ENCODE measurements at regions not wholly inside any gene's neighbourhood (a gene's known extent, or its start where the extent isn't known, plus 50 kb on each side); places are given as distances from the start of the nearest gene placed in this dataset.
A peak's percentile ranks its signal among the peaks of the same experiment; 100 is the strongest.

DNA sequence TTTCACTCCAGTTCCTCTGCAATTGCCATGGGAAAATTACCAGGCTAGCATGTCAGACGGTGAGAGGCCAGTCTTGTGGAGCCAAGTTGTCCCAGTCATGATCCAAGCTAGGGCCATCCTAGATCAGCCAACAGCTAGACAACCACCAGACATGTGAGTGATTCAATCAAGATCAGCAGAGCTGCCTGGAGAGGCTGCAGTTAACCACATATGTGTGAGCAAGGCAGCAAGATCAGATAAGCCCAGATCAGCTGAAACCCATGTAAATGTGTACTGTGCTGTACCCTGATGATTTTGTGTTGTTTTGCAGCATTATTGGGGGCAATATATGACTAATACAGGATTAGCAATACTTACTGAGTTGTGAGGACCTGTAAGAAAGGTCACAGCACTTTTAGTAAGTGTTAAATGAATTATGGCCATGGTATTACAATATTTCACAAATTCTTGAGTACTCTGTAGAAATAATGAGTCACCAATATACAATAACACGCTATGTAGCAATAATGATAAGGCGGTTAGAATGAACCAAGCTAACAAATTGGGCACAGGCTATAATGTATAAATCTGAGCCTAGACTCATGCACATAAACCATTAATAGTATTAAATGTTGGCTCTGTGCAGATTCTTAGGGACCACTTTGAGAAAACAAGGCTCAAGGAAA lies 91.4 kb downstream of the SUDS3 start:
- no peak overlapping the region for H3K4me3 Mint-ChIP-seq
- ATAC-seq (peak; percentile 49), DNase-seq (no peak)
- H3K4me1 Mint-ChIP-seq = no peaks in the 10 kb centered on the region
- no peaks in the 10 kb centered on the region for H3K27me3 Mint-ChIP-seq
- H3K36me3 Mint-ChIP-seq (ENCODE audit: low read depth) = no peaks in the 10 kb centered on the region
- no peaks in the 10 kb centered on the region for H3K9me3 Mint-ChIP-seq
- no peak overlapping the region for H3K27ac Mint-ChIP-seq

DNA sequence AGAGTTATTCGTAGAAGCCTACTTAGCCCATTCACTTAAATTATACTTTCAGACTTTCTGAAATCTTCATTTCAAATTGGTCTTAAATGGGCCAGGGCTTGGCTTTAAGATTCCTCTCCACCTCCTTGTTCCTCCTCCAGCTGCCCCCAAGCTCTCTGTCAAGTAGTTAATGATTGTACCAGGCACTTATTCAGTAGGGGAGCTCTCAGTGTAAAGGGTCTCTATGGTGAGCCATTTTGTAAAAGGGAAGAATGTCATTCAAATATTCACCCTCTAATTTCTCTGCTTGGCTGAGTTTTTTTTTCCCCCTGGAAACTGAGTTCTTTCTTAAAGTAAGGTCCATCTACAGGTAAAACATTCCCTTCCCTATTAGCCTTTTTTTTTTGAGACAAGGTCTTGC lies 96.6 kb downstream of the SUDS3 start:
- H3K36me3 Mint-ChIP-seq (ENCODE audit: low read depth) = no peaks in the 10 kb centered on the region

GRCh38 chr12:118480235-118480634 lies 103.9 kb downstream of the SUDS3 start:
- no peaks in the 10 kb centered on the region for H3K36me3 Mint-ChIP-seq (ENCODE audit: low read depth)
- no peaks in the 10 kb centered on the region for H3K9me3 Mint-ChIP-seq
- no peak overlapping the region for H3K27ac Mint-ChIP-seq
- ATAC-seq = no peak
- peaks cover 1% of the 10 kb centered on the region for H3K27me3 Mint-ChIP-seq
- no peaks in the 10 kb centered on the region for H3K4me1 Mint-ChIP-seq
- no peak overlapping the region for H3K4me3 Mint-ChIP-seq
- DNase-seq = no peak

More for the DNA sequence above, 96.6 kb downstream of the SUDS3 start:
- Mint-ChIP-seq H3K4me3 (no peak overlapping the region), H3K4me1 (no peaks in the 10 kb centered on the region), H3K27ac (no peak overlapping the region), H3K9me3 (no peaks in the 10 kb centered on the region), H3K27me3 (peaks cover 1% of the 10 kb centered on the region)
- no peak for ATAC-seq
- DNase-seq = no peak

- H3K4me1 Mint-ChIP-seq = no peaks in the 10 kb centered on the region
- ATAC-seq (no peak), DNase-seq (no peak)
- H3K27ac Mint-ChIP-seq = no peak overlapping the region
- no peaks in the 10 kb centered on the region for H3K9me3 Mint-ChIP-seq
- H3K4me3 Mint-ChIP-seq = no peak overlapping the region
- H3K27me3 Mint-ChIP-seq = peaks cover 6% of the 10 kb centered on the region
- H3K36me3 Mint-ChIP-seq (ENCODE audit: low read depth) = no peaks in the 10 kb centered on the region
Measured at GRCh38 chr12:118488034-118488433, 111.7 kb downstream of the SUDS3 start.

GRCh38 chr12:118493962-118494361 lies 117.6 kb downstream of the SUDS3 start:
- H3K4me3 Mint-ChIP-seq = no peak overlapping the region

DNA sequence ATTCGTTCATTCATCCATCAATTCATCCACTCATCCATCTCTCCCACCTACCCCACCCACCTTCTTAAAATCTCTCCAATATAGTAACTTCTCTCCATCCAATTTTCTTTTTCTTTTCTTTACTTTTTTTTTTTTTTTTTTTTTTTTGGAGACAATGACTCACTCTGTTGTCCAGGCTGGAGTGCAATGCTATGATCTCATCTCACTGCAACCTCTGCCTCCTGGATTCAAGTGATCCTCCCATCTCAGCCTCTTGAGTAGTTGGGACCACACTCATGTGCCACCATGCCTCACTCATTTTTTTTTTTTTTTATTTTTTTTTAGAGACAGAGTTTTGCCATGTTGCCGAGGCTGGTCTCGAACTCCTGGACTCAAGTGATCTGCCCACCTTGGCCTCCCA lies 118.4 kb downstream of the SUDS3 start:
- peaks cover 2% of the 10 kb centered on the region for H3K27me3 Mint-ChIP-seq
- H3K4me1 Mint-ChIP-seq = no peaks in the 10 kb centered on the region
- ATAC-seq = no peak
- no peak overlapping the region for H3K4me3 Mint-ChIP-seq
- no peak for DNase-seq
- H3K36me3 Mint-ChIP-seq (ENCODE audit: low read depth) = no peaks in the 10 kb centered on the region
- H3K9me3 Mint-ChIP-seq = peaks cover 3% of the 10 kb centered on the region
- H3K27ac Mint-ChIP-seq = no peak overlapping the region

More at GRCh38 chr12:118493962-118494361, 117.6 kb downstream of the SUDS3 start:
- H3K36me3 Mint-ChIP-seq (ENCODE audit: low read depth) = no peaks in the 10 kb centered on the region
- no peak for ATAC-seq
- H3K27me3 Mint-ChIP-seq = peaks cover 5% of the 10 kb centered on the region
- no peaks in the 10 kb centered on the region for H3K4me1 Mint-ChIP-seq
- DNase-seq = no peak
- H3K27ac Mint-ChIP-seq = no peak overlapping the region
- H3K9me3 Mint-ChIP-seq = peaks cover 3% of the 10 kb centered on the region

DNA sequence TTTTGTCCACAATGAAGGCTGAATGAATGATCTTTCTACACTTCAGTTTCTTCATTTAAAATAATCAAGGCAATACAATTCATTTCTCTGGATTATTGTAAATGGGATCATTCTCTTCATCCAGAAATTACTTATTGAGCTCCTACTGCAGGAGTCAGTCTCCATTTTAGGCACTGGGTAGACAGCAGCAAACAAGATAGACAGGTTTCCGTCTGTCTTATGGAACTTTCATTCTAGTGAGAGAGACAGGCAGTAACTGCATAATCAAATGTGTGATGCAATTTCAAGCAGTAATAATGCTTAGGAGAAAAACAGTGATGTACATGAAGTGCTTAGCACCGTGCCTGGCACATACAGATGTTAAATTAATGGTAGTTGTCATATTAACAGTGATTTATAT lies 118.9 kb downstream of the SUDS3 start:
- ATAC-seq (no peak), DNase-seq (no peak)
- Mint-ChIP-seq H3K4me3 (no peak overlapping the region), H3K27me3 (peaks cover 2% of the 10 kb centered on the region), H3K4me1 (no peaks in the 10 kb centered on the region), H3K27ac (no peak overlapping the region), H3K9me3 (peaks cover 3% of the 10 kb centered on the region), H3K36me3 (ENCODE audit: low read depth) (no peaks in the 10 kb centered on the region)

GRCh38 chr12:118498171-118498570 lies 121.8 kb downstream of the SUDS3 start:
- DNase-seq (no peak), ATAC-seq (no peak)
- Mint-ChIP-seq H3K27me3 (peaks cover 2% of the 10 kb centered on the region), H3K4me1 (no peaks in the 10 kb centered on the region), H3K9me3 (peaks cover 3% of the 10 kb centered on the region), H3K27ac (no peak overlapping the region), H3K4me3 (no peak overlapping the region), H3K36me3 (ENCODE audit: low read depth) (no peaks in the 10 kb centered on the region)

DNA sequence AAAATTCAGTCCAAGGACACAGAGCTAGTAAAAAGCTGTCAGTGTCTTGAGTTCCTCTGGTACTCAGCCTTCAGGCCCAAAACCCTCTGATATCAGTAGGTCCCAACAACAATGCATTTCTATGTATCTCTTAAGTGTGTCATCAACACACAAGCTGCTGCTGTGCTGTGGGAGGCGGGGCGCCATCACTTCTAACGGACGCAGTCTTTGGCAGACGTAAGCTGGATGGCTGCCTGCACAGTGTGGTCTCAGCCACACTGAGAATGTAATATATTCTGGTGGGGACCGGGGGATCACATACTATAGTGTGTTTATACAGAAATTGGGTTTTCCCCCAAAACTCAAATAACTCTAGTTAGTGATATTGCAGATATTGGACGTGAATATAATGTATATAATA lies 123.9 kb downstream of the SUDS3 start:
- Mint-ChIP-seq H3K36me3 (ENCODE audit: low read depth) (no peaks in the 10 kb centered on the region), H3K9me3 (peaks cover under 1% of the 10 kb centered on the region), H3K4me1 (no peaks in the 10 kb centered on the region), H3K4me3 (no peak overlapping the region), H3K27ac (no peak overlapping the region), H3K27me3 (peaks cover 2% of the 10 kb centered on the region)
- ATAC-seq = no peak
- no peak for DNase-seq

DNA sequence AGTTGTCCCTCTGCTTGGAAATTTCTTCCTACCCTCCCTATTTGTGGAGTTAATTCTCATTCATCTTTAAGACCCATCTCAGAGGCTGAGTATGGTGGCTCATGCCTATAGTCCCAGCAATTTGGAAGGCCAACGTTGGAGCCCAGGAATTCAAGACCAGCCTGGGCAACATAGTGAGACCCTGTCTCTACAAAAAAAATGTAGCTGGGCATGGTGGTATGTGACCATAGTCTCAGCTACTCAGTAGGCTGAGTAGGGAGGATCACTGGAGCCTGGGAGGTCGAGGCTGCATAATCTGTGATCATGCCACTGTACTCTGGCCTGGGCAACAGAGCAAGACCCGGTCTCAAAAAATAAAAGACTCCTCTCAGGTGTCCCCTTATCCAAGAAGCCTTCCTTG lies 125.1 kb downstream of the SUDS3 start:
- no peaks in the 10 kb centered on the region for H3K27me3 Mint-ChIP-seq
- no peaks in the 10 kb centered on the region for H3K9me3 Mint-ChIP-seq
- H3K36me3 Mint-ChIP-seq (ENCODE audit: low read depth) = no peaks in the 10 kb centered on the region
- no peaks in the 10 kb centered on the region for H3K4me1 Mint-ChIP-seq
- no peak overlapping the region for H3K4me3 Mint-ChIP-seq
- DNase-seq = no peak
- H3K27ac Mint-ChIP-seq = no peak overlapping the region
- ATAC-seq = no peak

GRCh38 chr12:118503476-118503875 lies 127.1 kb downstream of the SUDS3 start:
- Mint-ChIP-seq H3K27me3 (no peaks in the 10 kb centered on the region), H3K27ac (no peak overlapping the region), H3K4me3 (no peak overlapping the region), H3K4me1 (no peaks in the 10 kb centered on the region), H3K36me3 (ENCODE audit: low read depth) (no peaks in the 10 kb centered on the region), H3K9me3 (no peaks in the 10 kb centered on the region)
- ATAC-seq = no peak
- no peak for DNase-seq

DNA sequence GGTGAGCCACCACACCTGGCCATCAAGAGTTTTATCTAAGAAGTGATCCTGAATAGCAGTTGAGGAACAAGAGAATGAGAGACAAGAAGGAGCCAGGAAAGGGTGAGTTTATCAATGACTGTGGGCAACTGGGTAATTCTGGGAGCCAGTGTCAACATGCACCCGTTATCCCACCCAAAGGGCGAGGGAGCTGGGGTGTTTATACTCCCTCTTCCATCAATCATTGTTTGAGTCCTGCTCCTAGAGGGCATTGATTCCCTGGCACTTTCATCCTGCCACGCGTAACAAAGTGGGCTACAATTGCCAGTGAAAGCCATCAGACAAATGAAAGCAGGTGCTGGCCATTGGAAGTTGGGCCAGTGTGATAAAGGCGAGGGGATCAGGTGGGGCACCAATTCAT lies 136.3 kb downstream of the SUDS3 start:
- no peak for ATAC-seq
- peaks cover 5% of the 10 kb centered on the region for H3K9me3 Mint-ChIP-seq
- no peaks in the 10 kb centered on the region for H3K36me3 Mint-ChIP-seq (ENCODE audit: low read depth)
- no peaks in the 10 kb centered on the region for H3K4me1 Mint-ChIP-seq
- no peaks in the 10 kb centered on the region for H3K27me3 Mint-ChIP-seq
- no peak for DNase-seq
- no peak overlapping the region for H3K27ac Mint-ChIP-seq
- no peak overlapping the region for H3K4me3 Mint-ChIP-seq

DNA sequence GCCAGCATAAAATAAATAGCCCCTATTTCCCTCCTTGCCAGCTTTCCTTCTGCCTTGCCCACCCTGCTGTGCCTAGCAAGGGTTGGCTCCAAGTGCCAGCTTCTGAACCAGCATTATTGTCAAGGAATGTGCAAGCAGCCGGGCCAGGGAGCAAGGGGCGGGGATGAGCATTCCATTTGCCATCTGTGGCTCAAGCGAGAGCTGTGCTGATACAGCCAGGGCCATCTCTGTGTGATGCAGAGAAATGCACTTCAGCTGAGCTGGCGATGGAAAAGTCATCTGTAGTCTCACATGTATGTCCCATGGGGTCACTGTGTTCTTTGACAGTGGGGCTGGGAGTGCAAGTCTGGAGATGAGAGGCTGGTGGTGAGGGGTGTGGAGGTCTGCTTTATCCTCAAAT lies 137.3 kb downstream of the SUDS3 start:
- ATAC-seq (no peak), DNase-seq (no peak)
- Mint-ChIP-seq H3K27me3 (peaks cover 3% of the 10 kb centered on the region), H3K36me3 (ENCODE audit: low read depth) (no peaks in the 10 kb centered on the region), H3K27ac (no peak overlapping the region), H3K9me3 (peaks cover 9% of the 10 kb centered on the region), H3K4me3 (no peak overlapping the region), H3K4me1 (no peaks in the 10 kb centered on the region)

DNA sequence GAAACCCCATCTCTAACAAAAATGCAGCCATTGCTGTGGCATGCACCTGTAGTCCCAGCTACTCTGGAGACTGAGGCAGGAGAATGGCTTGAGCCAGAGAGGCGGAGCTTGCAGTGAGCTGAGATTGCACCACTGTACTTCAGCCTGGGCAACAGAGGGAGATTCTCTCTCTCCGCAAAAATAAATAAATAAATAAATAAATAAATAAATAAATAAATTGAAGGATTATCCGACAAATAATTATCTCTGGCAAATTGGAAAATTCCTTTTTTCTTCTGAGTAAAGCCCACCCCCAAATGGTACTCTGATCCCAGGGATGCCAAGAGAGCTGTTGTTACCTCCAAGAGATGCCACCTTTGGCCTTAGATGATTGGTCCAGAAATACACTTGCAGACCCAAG lies 137.9 kb downstream of the SUDS3 start:
- no peaks in the 10 kb centered on the region for H3K36me3 Mint-ChIP-seq (ENCODE audit: low read depth)
- H3K27ac Mint-ChIP-seq = no peak overlapping the region
- no peaks in the 10 kb centered on the region for H3K4me1 Mint-ChIP-seq
- H3K4me3 Mint-ChIP-seq = no peak overlapping the region
- DNase-seq (no peak), ATAC-seq (no peak)
- peaks cover 9% of the 10 kb centered on the region for H3K9me3 Mint-ChIP-seq
- H3K27me3 Mint-ChIP-seq = peaks cover 3% of the 10 kb centered on the region

DNA sequence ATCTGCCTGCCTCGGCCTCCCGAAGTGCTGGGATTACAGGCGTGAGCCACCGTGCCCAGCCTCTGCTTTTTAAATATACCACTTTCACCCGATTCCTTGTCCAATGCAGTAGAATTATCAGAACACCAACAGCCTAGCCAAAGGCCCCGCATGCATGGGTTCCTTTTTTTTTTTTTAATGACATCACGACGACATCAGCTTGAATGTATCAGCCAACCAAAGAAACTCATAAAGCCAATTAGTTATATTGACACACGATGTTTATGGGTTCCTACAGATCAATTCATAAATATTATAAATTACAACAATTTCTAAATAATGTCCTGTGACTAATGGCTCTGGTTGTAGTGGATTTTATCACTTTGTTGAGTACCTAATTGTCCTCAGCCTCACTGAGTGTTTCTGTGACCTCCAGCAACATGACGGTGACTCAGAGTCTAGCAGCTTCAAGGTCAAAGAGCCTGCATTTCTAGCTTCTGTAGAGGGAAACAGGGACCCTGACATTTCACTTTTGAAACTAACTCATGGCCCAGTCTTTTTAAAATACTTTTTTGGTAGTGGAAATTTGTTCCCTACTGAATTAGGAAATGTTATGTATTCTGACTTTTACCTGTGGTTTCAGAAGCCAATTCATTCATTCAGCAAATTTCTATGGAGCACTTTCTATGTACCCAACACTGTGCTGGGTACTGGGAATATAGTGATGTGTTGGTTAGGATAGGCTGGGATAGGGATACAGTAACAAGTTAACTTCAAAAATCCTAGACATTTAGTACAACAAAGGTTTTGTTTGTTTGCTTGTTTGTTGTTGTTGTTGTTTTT lies 144.1 kb downstream of the SUDS3 start:
- Mint-ChIP-seq H3K27me3 (peaks cover 3% of the 10 kb centered on the region), H3K27ac (no peak overlapping the region), H3K4me3 (no peak overlapping the region), H3K4me1 (no peaks in the 10 kb centered on the region), H3K9me3 (peaks cover 9% of the 10 kb centered on the region), H3K36me3 (ENCODE audit: low read depth) (no peaks in the 10 kb centered on the region)
- no peak for ATAC-seq
- DNase-seq = no peak

Data from activated naive CD8-positive, alpha-beta T cell treated with anti-CD3 and anti-CD28 coated beads, Interleukin-2, amount 50 U/mL, for 24 hours (primary cell).